GM18498 (cell line): ENCODE measurements at regions not wholly inside any gene's neighbourhood (a gene's known extent, or its start where the extent isn't known, plus 50 kb on each side); places are given as distances from the start of the nearest gene placed in this dataset.

ENCODE experiments used
- ATAC-seq: cut with Tn5 transposase; IDR thresholded peaks from one replicate; pipeline ENCODE4 v1.9.1; 2021; ENCODE audit warnings: mild to moderate bottlenecking, moderate library complexity; ENCODE audit not compliant: unreplicated experiment

- no peak for ATAC-seq
Observed at GRCh38 chr1:65486613-65487012, 66.1 kb downstream of the LEPR start.

- ATAC-seq, result no peak
Observed at GRCh38 chr1:65489481-65489880, 69.0 kb downstream of the LEPR start.

GRCh38 chr1:65490231-65491009 is 70.0 kb downstream of the LEPR start:
- ATAC-seq, result no peak

GRCh38 chr1:65491472-65491871 is 71.0 kb downstream of the LEPR start:
- ATAC-seq, result no peak

GRCh38 chr1:65493802-65494201 is 73.3 kb downstream of the LEPR start:
- no peak for ATAC-seq

- ATAC-seq, result no peak
Observed at GRCh38 chr1:65494671-65495070, 74.2 kb downstream of the LEPR start.

- ATAC-seq, result no peak
Observed at GRCh38 chr1:65495137-65495536, 74.7 kb downstream of the LEPR start.

GRCh38 chr1:65497256-65497830 is 76.9 kb downstream of the LEPR start:
- no peak for ATAC-seq

GRCh38 chr1:65503427-65503826 is 83.0 kb downstream of the LEPR start:
- ATAC-seq, result no peak

- no peak for ATAC-seq
Observed at GRCh38 chr1:65504263-65504662, 83.8 kb downstream of the LEPR start.

GRCh38 chr1:65505547-65506300 is 85.3 kb downstream of the LEPR start:
- ATAC-seq, result no peak

- ATAC-seq, result no peak
Observed at GRCh38 chr1:65508051-65508450, 87.6 kb downstream of the LEPR start.

GRCh38 chr1:65509912-65510680 is 89.6 kb downstream of the LEPR start:
- ATAC-seq, result no peak

GRCh38 chr1:65510961-65511360 is 90.5 kb downstream of the LEPR start:
- no peak for ATAC-seq

GRCh38 chr1:65512383-65512782 is 91.9 kb downstream of the LEPR start:
- no peak for ATAC-seq

- no peak for ATAC-seq
Observed at GRCh38 chr1:65512967-65513780, 92.7 kb downstream of the LEPR start.

- no peak for ATAC-seq
Observed at GRCh38 chr1:65514041-65514440, 93.6 kb downstream of the LEPR start.

- no peak for ATAC-seq
Observed at GRCh38 chr1:65524931-65525265, 104.4 kb downstream of the LEPR start.

GRCh38 chr1:65525266-65526048 is 105.0 kb downstream of the LEPR start:
- ATAC-seq, result no peak

GRCh38 chr1:65526049-65526556 is 105.6 kb downstream of the LEPR start:
- no peak for ATAC-seq
